AG08396 (cell line): ENCODE measurements at regions not wholly inside any gene's neighbourhood (a gene's known extent, or its start where the extent isn't known, plus 50 kb on each side); places are given as distances from the start of the nearest gene placed in this dataset.

Source experiments
- DNase-seq: peaks from one replicate; pipeline ENCODE4 v3.0.0; 2012; ENCODE audit warnings: low spot score, mixed read lengths

DNA sequence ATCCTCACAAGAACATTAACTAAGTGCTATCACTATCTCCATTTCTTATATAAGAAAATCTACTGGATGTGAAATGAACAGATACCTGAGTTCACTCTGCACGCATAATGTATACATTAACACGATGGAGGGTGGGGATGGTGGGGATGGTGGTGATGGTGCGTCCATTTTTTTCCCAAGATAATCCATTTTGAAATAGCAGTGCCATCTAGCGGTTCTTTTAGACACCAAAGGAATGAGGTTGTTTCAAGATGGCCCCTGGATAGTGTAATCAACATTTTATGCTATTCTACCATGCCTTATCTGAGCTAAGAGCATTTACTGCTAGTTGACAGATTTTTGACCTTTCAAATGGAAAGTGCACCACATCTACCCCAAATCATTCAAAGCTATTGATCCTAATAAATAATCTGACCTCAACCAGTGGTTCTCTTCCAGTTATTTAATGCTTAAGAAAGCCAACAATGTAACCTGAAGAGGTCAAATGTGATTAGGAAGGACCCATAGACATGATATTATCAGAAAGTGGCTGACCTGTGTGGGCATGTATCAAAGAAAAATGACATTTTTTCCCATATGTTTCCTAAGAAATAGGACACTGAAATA, 714.7 kb upstream of the TENM4 start:
- peak; percentile 15 for DNase-seq

- no peak for DNase-seq
Observed at GRCh38 chr11:80146232-80146631, 705.4 kb upstream of the TENM4 start.

DNA sequence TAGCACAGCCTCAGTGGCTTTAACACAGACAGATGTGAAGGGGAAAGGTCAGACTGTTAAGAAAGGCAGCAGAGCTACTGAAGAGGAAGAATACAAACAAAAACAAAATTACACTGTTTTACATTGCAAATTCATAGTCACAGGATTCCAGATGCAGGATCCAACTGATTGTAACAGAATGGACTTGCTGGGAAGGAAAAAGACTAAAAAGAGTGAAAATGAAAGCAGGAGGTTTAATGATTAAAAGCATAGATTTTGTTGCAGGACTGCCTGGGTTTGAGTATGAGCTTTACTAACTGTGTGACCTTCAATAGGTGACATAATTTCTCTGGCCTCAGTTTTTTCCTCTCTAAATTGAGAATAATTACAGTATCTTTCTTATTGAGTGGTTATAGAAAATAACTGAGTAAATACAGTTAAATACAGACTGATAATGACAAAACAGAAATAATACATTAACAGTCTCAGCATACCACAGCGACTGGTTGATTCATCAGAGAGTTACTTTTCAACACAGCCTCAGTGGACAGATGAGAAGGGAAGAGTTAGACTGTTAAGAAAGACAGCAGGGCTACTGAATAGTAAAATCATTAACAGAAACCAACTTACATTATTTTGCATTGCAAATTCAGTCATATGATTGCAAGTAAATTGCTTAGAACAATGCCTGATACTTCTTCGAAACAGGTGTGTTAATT, 704.2 kb upstream of the TENM4 start:
- DNase-seq: no peak

- DNase-seq: no peak
Observed at GRCh38 chr11:80136991-80137390, 696.2 kb upstream of the TENM4 start.

- DNase-seq: no peak
Observed at GRCh38 chr11:80129396-80129795, 688.6 kb upstream of the TENM4 start.

DNA sequence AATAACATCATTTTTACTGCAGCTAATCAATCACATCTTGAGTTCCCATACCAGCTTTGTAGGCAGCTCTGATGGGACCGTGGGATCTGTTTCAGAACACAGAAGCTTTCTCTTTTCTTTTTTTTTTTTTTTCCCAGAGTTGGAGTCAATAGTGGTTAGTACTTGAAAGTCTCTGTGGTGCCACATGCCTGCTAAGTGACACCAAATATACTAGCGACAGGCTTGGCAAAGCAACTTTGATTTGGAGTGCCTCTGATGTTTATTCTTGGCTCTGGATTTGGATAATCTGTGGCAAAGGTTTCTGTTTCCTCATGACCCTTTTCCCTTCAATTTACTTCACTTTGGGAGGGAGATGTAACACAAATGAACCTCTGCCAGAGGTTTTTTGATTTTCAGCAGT, 681.4 kb upstream of the TENM4 start:
- no peak for DNase-seq

DNA sequence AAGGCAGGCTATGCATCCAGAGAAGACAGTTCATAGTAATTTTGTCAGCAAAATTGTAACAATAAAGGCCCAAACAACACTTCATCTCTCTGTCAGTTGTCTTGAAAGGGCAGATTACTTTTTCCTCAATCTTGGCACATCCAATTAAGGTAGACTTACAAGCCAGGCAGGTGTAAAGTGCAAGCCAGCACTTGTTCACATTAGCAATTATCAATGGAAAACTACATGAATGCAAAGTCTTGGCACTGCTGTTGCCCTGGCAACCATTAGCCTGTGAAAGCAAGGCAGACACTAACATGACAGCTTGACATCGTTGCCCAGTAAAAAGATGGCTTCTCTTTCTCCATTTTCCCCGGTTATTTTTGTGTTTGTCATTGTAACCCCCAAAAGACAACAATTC, 677.2 kb upstream of the TENM4 start:
- DNase-seq: no peak

DNA sequence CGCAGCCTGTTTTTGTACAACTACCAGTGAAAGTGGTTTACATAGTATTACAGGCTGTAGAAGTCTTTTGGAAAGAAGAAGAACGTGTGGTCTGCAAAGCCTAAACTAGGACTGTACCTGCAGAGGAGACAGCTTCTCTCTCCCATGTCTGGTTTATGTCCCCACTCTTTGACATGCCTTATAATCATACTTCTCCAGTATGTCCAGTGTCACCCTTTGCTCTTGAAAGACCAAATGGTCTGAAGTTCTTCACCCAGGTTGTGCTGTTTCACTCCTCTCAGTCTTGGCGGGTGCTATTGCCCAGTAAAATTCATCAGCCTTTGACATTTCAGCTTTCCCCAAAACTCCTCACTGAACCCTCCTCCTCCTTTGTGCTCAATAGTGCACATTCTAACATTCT, 676.0 kb upstream of the TENM4 start:
- DNase-seq: no peak

- DNase-seq: no peak
Observed at GRCh38 chr11:80109652-80110051, 668.8 kb upstream of the TENM4 start.

- DNase-seq: no peak
Observed at GRCh38 chr11:80109031-80109430, 668.2 kb upstream of the TENM4 start.

- DNase-seq: no peak
Observed at GRCh38 chr11:80107415-80107814, 666.6 kb upstream of the TENM4 start.

- no peak for DNase-seq
Observed at GRCh38 chr11:80104191-80104590, 663.4 kb upstream of the TENM4 start.

DNA sequence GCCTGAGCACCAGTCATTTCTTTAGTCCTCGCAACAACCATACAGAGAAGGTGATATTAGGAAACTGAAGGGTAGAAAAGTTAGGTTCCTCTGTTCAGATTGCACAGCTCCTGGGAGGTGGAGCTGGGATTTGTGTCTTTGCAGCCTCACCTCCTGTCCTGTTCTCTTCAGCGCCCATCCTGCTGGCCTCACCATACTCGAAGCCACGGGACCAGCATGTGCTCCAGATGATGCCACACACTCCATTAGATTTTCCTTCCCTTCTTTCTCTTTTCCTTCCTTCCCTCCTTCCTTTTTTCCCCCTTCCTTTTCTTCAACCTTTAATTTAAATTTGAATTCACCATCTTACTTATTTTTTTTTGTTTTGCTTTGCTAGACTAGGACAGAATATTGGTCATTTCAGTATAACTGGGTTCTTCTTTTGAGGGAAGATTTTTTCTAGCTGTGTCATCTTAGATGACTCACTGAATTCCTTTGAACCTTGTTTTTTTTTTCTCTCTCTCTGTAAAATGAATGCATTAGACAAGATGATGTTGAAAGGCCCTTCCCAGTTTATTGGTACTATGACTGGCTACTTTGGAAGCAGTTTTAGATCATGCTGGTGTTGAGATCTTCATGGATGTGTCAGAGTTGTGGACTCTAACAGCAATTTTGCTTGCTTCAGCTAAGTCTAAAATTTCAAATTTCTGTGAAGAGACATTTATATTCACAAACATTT, 662.5 kb upstream of the TENM4 start:
- DNase-seq: peak; percentile 65

- no peak for DNase-seq
Observed at GRCh38 chr11:80097146-80097545, 656.3 kb upstream of the TENM4 start.

DNA sequence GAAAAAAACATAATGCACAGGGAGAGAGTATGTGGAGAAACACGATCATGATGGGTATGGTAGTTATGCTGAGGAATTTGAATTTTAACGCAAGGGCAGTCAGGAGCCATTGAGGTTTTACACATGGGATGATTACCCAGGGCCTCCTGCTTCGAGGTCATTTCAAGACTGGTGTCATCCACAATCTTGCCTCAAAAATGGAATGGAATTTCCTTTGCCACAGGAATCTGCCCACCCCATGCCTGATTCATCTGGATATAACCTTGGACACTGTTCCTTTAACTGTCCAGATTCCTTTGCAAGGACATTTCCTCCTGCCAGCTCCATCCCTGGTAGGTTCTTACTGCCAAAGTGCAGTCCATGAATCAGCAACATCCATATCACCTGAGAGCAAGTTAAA, 655.9 kb upstream of the TENM4 start:
- peak; percentile 74 for DNase-seq

GRCh38 chr11:80086496-80087055, 645.7 kb upstream of the TENM4 start:
- no peak for DNase-seq

DNA sequence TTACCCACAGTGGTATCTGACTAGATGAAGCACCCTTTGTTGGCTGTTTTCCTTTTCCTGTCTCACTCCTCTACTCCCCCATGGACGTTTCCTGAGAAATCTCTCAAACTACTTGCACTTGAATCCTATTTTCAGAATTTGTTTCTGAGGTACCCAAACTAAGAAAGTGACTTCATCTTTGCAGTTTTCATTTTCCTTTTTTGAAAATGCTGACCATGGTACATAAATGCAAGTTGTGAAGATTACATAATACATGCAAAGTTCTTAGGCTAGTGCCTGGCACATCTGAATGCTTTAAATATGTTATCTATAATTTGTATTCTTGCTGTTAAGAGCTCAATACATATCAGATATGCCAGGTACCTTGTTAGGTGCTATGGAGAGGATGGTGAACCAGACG, 644.7 kb upstream of the TENM4 start:
- DNase-seq: no peak

GRCh38 chr11:80084608-80085007, 643.8 kb upstream of the TENM4 start:
- no peak for DNase-seq

DNA sequence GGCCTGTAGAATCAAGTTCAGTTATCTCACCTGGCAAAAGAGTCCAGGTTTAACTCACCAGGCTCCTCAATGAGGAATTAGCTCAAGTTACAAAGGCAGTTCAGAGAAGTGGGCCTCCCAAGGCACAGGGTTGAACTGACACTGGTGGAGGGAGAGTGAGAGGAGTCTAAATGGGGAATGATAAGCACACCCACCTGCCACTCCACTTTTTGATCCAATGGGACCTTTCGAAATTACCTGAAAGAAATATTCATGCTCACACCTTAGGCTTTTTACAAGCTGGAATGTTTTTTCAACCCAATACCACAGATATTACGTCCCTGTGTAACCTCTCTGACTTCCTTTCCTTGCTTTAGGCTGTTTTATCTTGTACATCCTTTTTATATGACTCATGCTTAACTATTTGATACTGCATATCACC, 642.7 kb upstream of the TENM4 start:
- no peak for DNase-seq

GRCh38 chr11:80082406-80082805, 641.6 kb upstream of the TENM4 start:
- no peak for DNase-seq

DNA sequence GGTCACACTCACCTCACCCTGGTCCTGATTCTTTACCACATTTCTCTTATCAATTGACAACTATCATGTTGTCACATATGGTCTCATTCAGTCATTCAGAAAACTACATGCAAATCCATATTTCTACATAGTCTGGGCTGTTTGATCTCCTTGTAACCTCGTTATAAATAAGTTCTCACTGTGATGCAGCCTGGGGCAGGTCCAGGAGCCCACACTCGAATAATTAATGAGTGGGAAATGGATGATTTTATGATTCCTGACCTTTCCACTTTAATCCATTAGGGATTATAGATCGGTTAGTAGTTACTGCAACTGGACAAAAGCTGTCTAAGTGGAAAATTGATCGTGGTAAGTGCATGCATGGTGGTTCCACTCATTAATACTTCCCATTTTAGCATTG, 636.3 kb upstream of the TENM4 start:
- no peak for DNase-seq

- DNase-seq: no peak
Observed at GRCh38 chr11:80074837-80075236, 634.0 kb upstream of the TENM4 start.

DNA sequence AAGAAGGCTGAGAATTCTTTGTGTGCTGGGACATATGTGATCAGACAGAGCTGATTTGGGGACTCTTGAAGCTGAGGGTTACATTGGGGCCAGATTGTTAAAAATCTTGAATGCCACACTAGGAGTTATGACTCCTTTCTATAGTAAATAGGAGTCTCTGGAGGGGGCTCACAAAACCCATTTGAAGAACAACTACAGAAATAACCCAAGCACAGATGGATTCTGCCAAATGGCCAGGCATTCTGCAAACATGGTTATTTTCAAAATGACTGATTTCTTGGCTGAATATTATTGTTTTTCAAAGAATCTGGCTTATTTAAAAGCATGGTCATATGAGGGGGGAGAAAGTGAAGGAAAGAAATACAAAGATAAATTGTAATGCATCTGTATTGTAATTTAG, 625.5 kb upstream of the TENM4 start:
- DNase-seq: no peak
